ENCODE measurements at regions not wholly inside any gene's neighbourhood (a gene's known extent, or its start where the extent isn't known, plus 50 kb on each side); places are given as distances from the start of the nearest gene placed in this dataset.

DNA sequence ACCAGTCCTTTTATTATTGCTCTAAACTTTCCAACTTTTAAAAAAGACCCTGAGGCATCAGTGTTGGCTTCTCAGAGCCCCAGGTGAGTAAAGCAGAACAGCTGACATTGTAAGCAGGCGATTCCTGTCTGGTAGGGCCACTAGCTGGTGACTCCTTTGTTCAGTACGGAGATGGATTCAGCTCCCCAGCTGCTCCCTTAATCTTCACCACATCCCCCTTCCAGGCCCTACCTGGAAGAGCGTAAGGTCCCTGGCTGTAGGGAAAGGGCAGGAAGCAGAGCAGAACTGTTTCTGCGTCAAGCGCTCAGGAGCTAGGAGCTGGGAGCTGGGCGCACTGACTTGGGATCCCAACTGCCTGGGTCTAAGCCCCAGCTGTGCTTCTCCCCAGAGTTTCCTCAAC is 203.7 kb upstream of the TAS2R1 start:
- TF ChIP-seq, protein P1, sequence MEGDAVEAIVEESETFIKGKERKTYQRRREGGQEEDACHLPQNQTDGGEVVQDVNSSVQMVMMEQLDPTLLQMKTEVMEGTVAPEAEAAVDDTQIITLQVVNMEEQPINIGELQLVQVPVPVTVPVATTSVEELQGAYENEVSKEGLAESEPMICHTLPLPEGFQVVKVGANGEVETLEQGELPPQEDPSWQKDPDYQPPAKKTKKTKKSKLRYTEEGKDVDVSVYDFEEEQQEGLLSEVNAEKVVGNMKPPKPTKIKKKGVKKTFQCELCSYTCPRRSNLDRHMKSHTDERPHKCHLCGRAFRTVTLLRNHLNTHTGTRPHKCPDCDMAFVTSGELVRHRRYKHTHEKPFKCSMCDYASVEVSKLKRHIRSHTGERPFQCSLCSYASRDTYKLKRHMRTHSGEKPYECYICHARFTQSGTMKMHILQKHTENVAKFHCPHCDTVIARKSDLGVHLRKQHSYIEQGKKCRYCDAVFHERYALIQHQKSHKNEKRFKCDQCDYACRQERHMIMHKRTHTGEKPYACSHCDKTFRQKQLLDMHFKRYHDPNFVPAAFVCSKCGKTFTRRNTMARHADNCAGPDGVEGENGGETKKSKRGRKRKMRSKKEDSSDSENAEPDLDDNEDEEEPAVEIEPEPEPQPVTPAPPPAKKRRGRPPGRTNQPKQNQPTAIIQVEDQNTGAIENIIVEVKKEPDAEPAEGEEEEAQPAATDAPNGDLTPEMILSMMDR (IDR thresholded peaks at IDR 0.05; ENCODE audit: poor library complexity, severe bottlenecking) = no peak
- TF ChIP-seq POLR2AphosphoS5 (IDR thresholded peaks at IDR 0.05) (no peak), EP300 (conservative IDR thresholded peaks at IDR 0.05; ENCODE audit: poor library complexity, severe bottlenecking) (no peak), TAF1 (IDR thresholded peaks at IDR 0.05; ENCODE audit: low read depth) (no peak)

Data from neural cell (in vitro differentiated cells).